Endothelial cell of umbilical vein (primary cell): ENCODE measurements at regions not wholly inside any gene's neighbourhood (a gene's known extent, or its start where the extent isn't known, plus 50 kb on each side); places are given as distances from the start of the nearest gene placed in this dataset.

Source experiments
- BruUV-seq: library from RNA; stranded (reverse); fragments of 400-500 nt; replicated peaks from 2 replicates; lab custom pipeline; 2021; lab: Mats Ljungman, UMichigan
- CTCF ChIA-PET: fragments of 300-600, 350-600 bp; sonication (Branson Sonifier 250); formaldehyde crosslinking; loops from one replicate; lab custom pipeline; 2021; ENCODE audit warnings: antibody characterized with exemption, inconsistent platforms; lab: Charles Lee
- POLR2A ChIA-PET: fragments of 300-600, 350-600 bp; sonication (Branson Sonifier 250); formaldehyde crosslinking; loops from one replicate; lab custom pipeline; 2021; ENCODE audit warnings: antibody characterized with exemption, inconsistent platforms; lab: Charles Lee
- DNase-seq: peaks from one replicate; pipeline ENCODE4 v3.0.0-alpha.2; 2011; ENCODE audit warnings: low read depth, low spot score
- FAIRE-seq: peaks from 2 replicates; lab custom pipeline; 2011; peaks lifted over from hg19 to GRCh38; lab: Jason Lieb, UNC
- H2AFZ ChIP-seq: 2 replicates; pipeline ENCODE4 v1.6.0; 2012; ENCODE audit warnings: low read depth, low read length, control low read depth, inconsistent platforms
- H3K27ac ChIP-seq: 2 replicates; pipeline ENCODE4 v1.5.1; 2011; ENCODE audit warnings: low read depth, mild to moderate bottlenecking, control low read depth, low read length, moderate library complexity; ENCODE audit not compliant: insufficient read depth
- H3K27me3 ChIP-seq, 2 experiments: 2 replicates each; pipeline versions ENCODE4 v1.6.0 to v1.6.1; 2011; ENCODE audit warnings: low read length in 2 of 2, mixed read lengths in 1 of 2; ENCODE audit not compliant: control insufficient read depth in 2 of 2, insufficient read depth in 2 of 2
- H3K36me3 ChIP-seq, 2 experiments: 2 replicates in 1 of 2; 3 replicates in 1 of 2; pipeline ENCODE4 v1.5.1; 2011; ENCODE audit warnings: low read length in 2 of 2, mild to moderate bottlenecking in 1 of 2, moderate library complexity in 1 of 2; ENCODE audit not compliant: control insufficient read depth in 2 of 2, insufficient read depth in 2 of 2; ENCODE audit errors: extremely low read depth in 1 of 2
- H3K4me1 ChIP-seq: 3 replicates; pipeline ENCODE4 v1.5.1; 2011; ENCODE audit warnings: mild to moderate bottlenecking, low read length; ENCODE audit not compliant: control insufficient read depth, insufficient read depth; ENCODE audit errors: extremely low read depth
- H3K4me2 ChIP-seq: 2 replicates; pipeline ENCODE4 v1.6.1; 2011; ENCODE audit warnings: low read length, control low read depth, mixed read lengths; ENCODE audit not compliant: insufficient read depth
- H3K4me3 ChIP-seq, 3 experiments: fragments of 200-600 bp in 1 of 3; sonication (generic), shearing (Covaris generic) in 1 of 3; replicated peaks in 1 of 3; 2 replicates each; pipeline ENCODE4 v1.5.1; 2011 to 2016; ENCODE audit warnings: control low read depth in 3 of 3, low read length in 3 of 3, mild to moderate bottlenecking in 2 of 3, inconsistent platforms in 1 of 3, low read depth in 1 of 3, moderate library complexity in 1 of 3; ENCODE audit not compliant: insufficient read depth in 1 of 3
- H3K79me2 ChIP-seq: 2 replicates; pipeline ENCODE4 v1.6.0; 2012; ENCODE audit warnings: low read length, inconsistent platforms; ENCODE audit not compliant: control insufficient read depth, insufficient read depth
- H3K9ac ChIP-seq: replicated peaks from 2 replicates; pipeline ENCODE3; 2011; ENCODE audit warnings: low read length, control low read depth; ENCODE audit not compliant: insufficient read depth; ENCODE audit errors: extremely low read depth
- H3K9me1 ChIP-seq: replicated peaks from 3 replicates; pipeline ENCODE4 v1.6.0; 2011; ENCODE audit warnings: mild to moderate bottlenecking, low read length; ENCODE audit not compliant: control insufficient read depth, insufficient read depth; ENCODE audit errors: extremely low read depth
- H3K9me3 ChIP-seq: replicated peaks from 2 replicates; pipeline ENCODE4 v1.5.1; 2012; ENCODE audit warnings: low read length, inconsistent platforms; ENCODE audit not compliant: control insufficient read depth, insufficient read depth
- H4K20me1 ChIP-seq: replicated peaks from 2 replicates; pipeline ENCODE3; 2011; ENCODE audit warnings: mild to moderate bottlenecking, low read length; ENCODE audit not compliant: control insufficient read depth, insufficient read depth; ENCODE audit errors: extremely low read depth
- EZH2 ChIP-seq: IDR thresholded peaks from 2 replicates; pipeline ENCODE4 v1.6.1; 2012; ENCODE audit warnings: borderline replicate concordance, low read depth, mild to moderate bottlenecking, moderate library complexity, low read length, inconsistent platforms; ENCODE audit not compliant: severe bottlenecking
- FOS ChIP-seq: IDR thresholded peaks from 2 replicates; pipeline ENCODE4 v1.6.1; 2011; ENCODE audit warnings: mild to moderate bottlenecking, low read length, moderate library complexity, borderline replicate concordance; ENCODE audit not compliant: insufficient read depth
- GATA2 ChIP-seq: IDR thresholded peaks from 2 replicates; pipeline ENCODE4 v1.7.0; 2011; ENCODE audit warnings: low read depth, mild to moderate bottlenecking, moderate library complexity, mixed read lengths, low read length; ENCODE audit not compliant: insufficient read length, insufficient read depth
- JUN ChIP-seq: IDR thresholded peaks from 2 replicates; pipeline ENCODE4 v1.6.1; 2011; ENCODE audit warnings: borderline replicate concordance, low read depth; ENCODE audit not compliant: insufficient read length, insufficient read depth
- MYC ChIP-seq: IDR thresholded peaks from one replicate; pipeline ENCODE4 v1.6.1; 2011; ENCODE audit warnings: mild to moderate bottlenecking, low read depth, low read length
- POLR2A ChIP-seq: IDR thresholded peaks from 2 replicates; pipeline ENCODE4 v1.6.1; 2012; ENCODE audit warnings: low read depth, mild to moderate bottlenecking, control low read depth, low read length
- POLR2AphosphoS5 ChIP-seq: IDR thresholded peaks from 2 replicates; pipeline ENCODE4 v1.6.1; 2012; ENCODE audit warnings: low read depth, mild to moderate bottlenecking, control low read depth, low read length, moderate library complexity; ENCODE audit not compliant: insufficient read depth
- dilution Hi-C: fragments of 300-500 bp; cut with MboI; formaldehyde crosslinking; loops from one replicate; pipeline ENCODE4 v1.15.0; 2019; ENCODE audit warnings: low sequenced_read_pairs; ENCODE audit not compliant: extremely low pct_ligation_motif_present
- intact Hi-C: fragments of 100-400 bp; cut with micrococcal nuclease; formaldehyde crosslinking; loops from one replicate; pipeline ENCODE4 v1.10.0; 2022
- TF ChIP-seq, protein P1 (sequence below): IDR thresholded peaks from 2 replicates; pipeline ENCODE4 v1.6.1; 2011; ENCODE audit not compliant: insufficient read depth, insufficient read length
- TF ChIP-seq, protein P2 (sequence below), 2 donors: IDR thresholded peaks; 1 replicate in 1 of 2; 2 replicates in 1 of 2; pipeline ENCODE4 v1.5.1; 2011; ENCODE audit warnings: low read length in 2 of 2, mild to moderate bottlenecking in 2 of 2, moderate library complexity in 2 of 2, control low read depth in 1 of 2, inconsistent platforms in 1 of 2, low read depth in 1 of 2; ENCODE audit not compliant: insufficient read depth in 1 of 2; ENCODE audit errors: extremely low read depth in 1 of 2

GRCh38 chr17:74132354-74132753 is 71.1 kb upstream of the RPL38 start:
- intact Hi-C loops (no loop called here), dilution Hi-C loops (no loop called here)
- ChIA-PET CTCF (no interaction called here), POLR2A (no interaction called here)
- H3K4me1 ChIP-seq, result no peaks in the 10 kb centered on the region
- FAIRE-seq (no peak), DNase-seq (no peak)
- no peaks in the 10 kb centered on the region for H4K20me1 ChIP-seq
- BruUV-seq, result no TSS peak
- no peak overlapping the region for H3K4me2 ChIP-seq
- H3K36me3 ChIP-seq, result no peaks in the 10 kb centered on the region
- H3K79me2 ChIP-seq, result no peaks in the 10 kb centered on the region
- no peak overlapping the region for H2AFZ ChIP-seq
- H3K9me3 ChIP-seq, result peaks cover 4% of the 10 kb centered on the region
- H3K27me3 ChIP-seq, result no peaks in the 10 kb centered on the region
- H3K4me3 ChIP-seq, result no peak overlapping the region
- no peak overlapping the region for H3K27ac ChIP-seq
- no peaks in the 10 kb centered on the region for H3K9me1 ChIP-seq
- no peak for TF ChIP-seq POLR2AphosphoS5
- TF ChIP-seq, protein P1, sequence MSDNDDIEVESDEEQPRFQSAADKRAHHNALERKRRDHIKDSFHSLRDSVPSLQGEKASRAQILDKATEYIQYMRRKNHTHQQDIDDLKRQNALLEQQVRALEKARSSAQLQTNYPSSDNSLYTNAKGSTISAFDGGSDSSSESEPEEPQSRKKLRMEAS, result no peak
- TF ChIP-seq FOS, result no peak
- TF ChIP-seq EZH2, result no peak
- no peak for TF ChIP-seq JUN
- TF ChIP-seq, protein P2, sequence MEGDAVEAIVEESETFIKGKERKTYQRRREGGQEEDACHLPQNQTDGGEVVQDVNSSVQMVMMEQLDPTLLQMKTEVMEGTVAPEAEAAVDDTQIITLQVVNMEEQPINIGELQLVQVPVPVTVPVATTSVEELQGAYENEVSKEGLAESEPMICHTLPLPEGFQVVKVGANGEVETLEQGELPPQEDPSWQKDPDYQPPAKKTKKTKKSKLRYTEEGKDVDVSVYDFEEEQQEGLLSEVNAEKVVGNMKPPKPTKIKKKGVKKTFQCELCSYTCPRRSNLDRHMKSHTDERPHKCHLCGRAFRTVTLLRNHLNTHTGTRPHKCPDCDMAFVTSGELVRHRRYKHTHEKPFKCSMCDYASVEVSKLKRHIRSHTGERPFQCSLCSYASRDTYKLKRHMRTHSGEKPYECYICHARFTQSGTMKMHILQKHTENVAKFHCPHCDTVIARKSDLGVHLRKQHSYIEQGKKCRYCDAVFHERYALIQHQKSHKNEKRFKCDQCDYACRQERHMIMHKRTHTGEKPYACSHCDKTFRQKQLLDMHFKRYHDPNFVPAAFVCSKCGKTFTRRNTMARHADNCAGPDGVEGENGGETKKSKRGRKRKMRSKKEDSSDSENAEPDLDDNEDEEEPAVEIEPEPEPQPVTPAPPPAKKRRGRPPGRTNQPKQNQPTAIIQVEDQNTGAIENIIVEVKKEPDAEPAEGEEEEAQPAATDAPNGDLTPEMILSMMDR (IDR thresholded peaks at IDR 0.05; ENCODE audit: extremely low read depth in 1 of 2, insufficient read depth in 1 of 2, low read depth in 1 of 2, low read length in 2 of 2), result no peak
- TF ChIP-seq MYC, result no peak
- no peak for TF ChIP-seq GATA2
- no peak for TF ChIP-seq POLR2A
- H3K9ac ChIP-seq, result no peak overlapping the region
